NCI-H226 (cell line): ENCODE measurements at regions not wholly inside any gene's neighbourhood (a gene's known extent, or its start where the extent isn't known, plus 50 kb on each side); places are given as distances from the start of the nearest gene placed in this dataset.
A peak's percentile ranks its signal among the peaks of the same experiment; 100 is the strongest.
"Not testable (repeated sequence)": the region's sequence is repeated elsewhere in the genome, so short reads cannot be mapped to it uniquely, and the experiment has no call there.

Experiments used
- DNase-seq: peaks from one replicate; pipeline ENCODE4 v3.0.0-alpha.2; 2015

- DNase-seq = not testable (repeated sequence)
Observed at GRCh38 chr7:66459783-66460413, 168.8 kb upstream of the KCTD7 start.

- DNase-seq = no peak
Observed at GRCh38 chr7:66460921-66461361, 167.7 kb upstream of the KCTD7 start.

DNA sequence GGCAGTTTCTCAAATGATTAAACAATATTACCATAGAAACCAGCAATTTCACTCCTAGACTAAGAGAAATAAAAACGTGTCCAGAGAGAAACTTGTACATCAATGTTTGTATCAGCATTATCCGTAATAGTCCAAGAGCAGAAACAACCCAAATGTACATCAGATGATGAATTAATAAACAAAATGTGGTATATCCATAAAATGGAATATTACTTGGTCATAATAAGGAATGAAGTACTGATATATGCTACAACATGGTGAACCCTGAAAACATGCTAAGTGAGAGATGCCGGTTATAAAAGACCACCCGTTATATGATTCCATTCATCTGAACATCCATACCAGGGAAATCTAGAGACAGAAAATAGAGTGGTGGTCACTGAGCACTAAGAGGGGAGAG is 167.3 kb upstream of the KCTD7 start:
- DNase-seq = not testable (repeated sequence)

GRCh38 chr7:66462831-66463230 is 165.8 kb upstream of the KCTD7 start:
- DNase-seq = not testable (repeated sequence)

DNA sequence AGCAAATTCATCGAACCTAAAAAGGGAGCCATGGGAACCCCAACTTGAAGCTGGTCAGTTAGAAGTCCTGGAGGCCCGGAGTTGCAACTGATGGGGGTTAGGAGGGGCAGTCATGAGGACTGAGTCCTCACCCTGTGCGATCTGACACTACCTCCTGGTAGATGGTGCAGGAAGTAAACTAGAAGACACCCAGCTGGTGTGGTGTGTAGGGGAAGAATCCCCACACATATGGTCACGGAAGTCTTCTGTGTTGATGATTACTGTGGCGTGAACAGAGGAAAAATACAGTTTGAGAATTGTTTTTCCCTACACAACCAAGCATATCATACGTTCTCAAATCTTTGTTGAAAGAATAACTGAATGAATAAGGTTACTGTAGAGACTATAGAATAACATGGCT is 164.6 kb upstream of the KCTD7 start:
- no peak for DNase-seq

- DNase-seq = no peak
Observed at GRCh38 chr7:66466081-66466600, 162.5 kb upstream of the KCTD7 start.

DNA sequence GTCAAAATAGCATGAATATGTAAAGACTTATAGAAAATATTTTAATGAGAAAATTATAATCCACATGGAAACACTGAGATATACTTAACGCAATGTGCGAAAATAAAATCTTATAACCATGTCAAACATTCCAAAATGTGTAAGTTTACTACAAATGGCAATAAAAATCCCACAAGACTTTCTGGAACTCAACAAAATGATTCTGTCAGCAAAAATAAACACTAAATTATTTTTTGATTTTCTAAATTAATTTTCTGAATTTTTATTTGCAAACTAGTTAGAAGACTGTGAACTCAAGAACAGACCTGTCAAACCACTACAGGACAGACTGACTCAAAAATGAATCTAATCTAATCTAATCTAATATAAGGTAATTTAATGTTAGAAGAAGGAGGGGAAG is 160.8 kb upstream of the KCTD7 start:
- no peak for DNase-seq

GRCh38 chr7:66473064-66473463 is 155.6 kb upstream of the KCTD7 start:
- DNase-seq = not testable (repeated sequence)

DNA sequence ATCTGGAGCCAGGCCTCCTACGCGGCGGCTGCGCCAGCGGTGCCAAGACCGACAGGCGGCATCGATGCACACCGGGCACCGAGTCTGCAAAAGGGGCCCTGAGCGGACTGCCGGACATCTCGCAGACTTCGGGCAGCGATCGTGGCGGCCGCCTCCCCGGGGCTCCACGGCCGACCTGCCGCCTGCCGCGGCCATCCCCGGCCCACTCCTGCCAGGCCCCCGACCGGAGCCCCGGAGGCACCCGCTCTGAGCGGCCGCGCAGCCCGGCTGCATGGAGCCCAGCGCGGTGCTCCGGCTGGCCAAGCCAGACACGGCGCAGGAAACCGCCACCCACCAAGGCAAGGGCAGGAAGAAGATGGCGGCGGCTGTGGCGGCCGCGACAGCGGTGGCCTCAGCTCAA is 154.2 kb upstream of the KCTD7 start:
- DNase-seq = no peak

GRCh38 chr7:66476056-66476455 is 152.6 kb upstream of the KCTD7 start:
- DNase-seq = not testable (repeated sequence)

DNA sequence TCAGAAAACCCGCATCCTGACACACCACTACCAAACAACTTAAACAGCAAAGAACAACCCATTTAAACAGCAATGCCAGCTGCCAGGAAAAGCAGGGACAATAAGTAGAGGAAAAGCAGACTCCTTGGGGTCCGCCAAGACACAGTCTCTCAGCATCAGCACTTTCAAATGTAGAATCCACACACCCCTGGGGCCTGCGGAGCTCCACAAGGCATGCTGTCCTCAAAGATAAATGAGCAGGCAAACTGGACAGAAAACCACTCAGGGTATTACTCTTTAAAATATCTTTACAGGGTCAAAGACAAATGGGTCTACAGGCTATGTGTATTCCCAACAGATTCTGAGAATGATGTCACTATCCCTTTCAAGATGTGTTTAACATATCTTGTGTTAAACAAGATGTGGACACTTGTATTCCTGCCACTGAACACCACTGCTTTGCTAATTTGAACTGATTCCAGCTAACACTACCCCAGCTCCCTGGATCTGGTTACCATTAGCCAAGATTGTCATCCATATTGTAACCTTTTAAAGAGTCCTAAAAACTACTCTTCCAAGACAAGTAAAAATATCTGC is 150.8 kb upstream of the KCTD7 start:
- DNase-seq = not testable (repeated sequence)

- DNase-seq = not testable (repeated sequence)
Observed at GRCh38 chr7:66481229-66481628, 147.5 kb upstream of the KCTD7 start.

DNA sequence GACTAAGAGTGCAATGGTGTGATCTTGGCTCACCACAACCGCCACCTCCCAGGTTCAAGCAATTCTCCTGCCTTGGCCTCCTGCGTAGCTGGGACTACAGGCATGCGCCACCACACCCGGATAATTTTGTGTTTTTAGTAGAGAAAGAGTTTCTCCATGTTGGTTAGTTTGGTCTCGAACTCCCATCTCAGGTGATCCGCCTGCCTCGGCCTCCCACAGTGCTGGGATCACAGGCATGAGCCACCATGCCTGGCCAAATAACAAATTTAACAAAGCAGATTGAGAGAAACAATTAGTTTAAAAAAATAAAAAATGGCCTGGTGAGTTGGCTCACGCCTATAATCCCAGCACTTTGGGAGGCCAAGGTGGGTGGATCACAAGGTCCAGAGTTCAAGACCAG is 139.6 kb upstream of the KCTD7 start:
- not testable (repeated sequence) for DNase-seq

- DNase-seq = not testable (repeated sequence)
Observed at GRCh38 chr7:66489741-66490140, 138.9 kb upstream of the KCTD7 start.

DNA sequence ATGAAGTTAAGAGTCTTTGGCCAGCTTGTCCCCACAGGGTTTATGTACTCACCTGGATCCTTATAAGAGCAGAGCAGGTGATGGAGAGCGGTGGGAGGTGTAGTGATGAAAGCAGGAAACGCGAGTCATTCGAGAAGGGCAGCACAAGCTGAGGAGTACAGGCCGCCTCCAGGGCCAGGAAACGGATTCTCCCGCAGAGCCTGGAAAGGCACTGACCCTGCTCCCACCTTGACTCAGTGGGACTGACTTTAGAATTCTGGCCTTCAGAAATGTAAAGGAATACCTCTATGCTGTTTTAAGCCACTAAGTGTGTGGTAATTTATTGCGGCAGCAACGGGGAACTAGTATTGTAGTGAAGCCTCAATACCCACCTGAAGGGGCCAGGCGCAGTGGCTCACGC is 137.7 kb upstream of the KCTD7 start:
- DNase-seq = not testable (repeated sequence)

DNA sequence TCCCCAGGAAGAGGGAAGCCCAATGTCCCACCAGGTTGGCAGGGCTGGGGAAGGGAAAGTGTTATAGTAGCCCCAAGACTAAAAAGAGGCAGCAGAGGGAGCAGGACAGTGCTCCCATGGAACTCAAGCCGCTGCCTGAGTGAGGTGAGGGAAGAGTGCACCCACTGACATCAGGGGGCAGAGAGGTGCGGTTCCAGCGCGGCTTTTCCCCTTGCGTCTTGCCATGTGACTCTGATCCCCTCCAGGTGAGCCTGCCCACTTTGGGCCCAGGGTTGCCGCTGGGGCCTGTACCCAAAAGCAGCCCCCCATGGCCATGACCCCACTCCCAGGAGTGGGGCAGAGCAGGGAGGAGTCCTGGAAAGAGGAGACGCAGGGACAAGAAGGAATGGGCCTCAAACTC is 136.3 kb upstream of the KCTD7 start:
- not testable (repeated sequence) for DNase-seq

GRCh38 chr7:66493235-66494205 is 135.2 kb upstream of the KCTD7 start:
- peak; percentile 95 for DNase-seq

DNA sequence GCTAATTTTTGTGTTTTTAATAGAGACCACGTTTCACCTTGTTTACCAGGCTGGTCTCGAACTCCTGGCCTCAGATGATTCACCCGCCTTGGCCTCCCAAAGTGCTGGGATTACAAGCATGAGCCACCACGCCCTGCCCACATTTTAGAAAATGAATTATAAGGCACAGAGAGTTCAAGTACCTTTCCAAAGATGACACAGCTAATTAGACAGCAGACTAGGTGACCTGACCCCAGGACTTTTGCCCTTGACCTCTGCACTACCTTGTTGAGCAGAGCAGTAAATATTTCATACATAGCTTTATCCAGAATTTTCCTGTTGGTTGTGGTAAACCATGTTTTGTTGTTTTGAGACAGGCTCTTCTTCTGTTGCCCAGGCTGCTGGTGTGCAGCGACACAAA is 131.3 kb upstream of the KCTD7 start:
- no peak for DNase-seq

DNA sequence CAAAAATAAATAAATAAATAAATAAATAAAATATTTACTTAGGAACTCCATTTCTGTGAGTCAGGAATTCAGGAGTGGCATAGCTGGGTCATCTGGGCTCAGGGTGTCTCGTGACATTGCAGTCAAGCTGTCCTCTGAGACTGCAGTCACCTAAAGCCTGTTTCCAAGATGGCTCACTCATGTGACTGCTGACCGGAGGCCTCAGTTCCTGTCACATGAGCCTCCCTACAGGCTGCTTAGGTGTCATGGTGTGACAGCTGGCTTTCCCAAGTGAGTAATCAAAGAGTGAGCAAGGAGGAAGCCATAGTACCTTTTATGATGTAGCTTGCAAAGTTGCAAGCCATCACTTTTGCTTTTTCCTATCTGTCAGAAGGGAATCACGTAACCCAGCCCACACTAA is 128.6 kb upstream of the KCTD7 start:
- no peak for DNase-seq

- no peak for DNase-seq
Observed at GRCh38 chr7:66502230-66503035, 126.2 kb upstream of the KCTD7 start.

DNA sequence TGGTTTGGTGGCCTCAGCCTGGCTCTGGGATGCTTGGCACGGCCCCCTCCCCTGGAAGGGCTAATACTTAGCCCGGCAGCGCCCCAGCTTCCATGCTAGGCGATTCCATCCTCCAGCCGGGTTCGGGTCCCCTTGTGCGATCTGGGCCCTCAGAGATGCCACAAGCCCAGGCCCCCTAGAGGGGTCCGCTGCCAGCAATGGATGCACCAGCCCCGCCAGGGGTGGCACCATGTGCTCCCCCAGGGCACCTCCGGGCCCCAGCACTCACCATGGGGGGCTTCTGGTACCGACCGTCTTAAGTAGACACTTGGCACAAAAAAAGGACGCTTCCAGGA is 125.7 kb upstream of the KCTD7 start:
- no peak for DNase-seq

- DNase-seq = no peak
Observed at GRCh38 chr7:66503551-66504031, 125.1 kb upstream of the KCTD7 start.

GRCh38 chr7:66504131-66504530 is 124.5 kb upstream of the KCTD7 start:
- DNase-seq = no peak
